Spleen (tissue), 7 donors: ENCODE measurements at regions not wholly inside any gene's neighbourhood (a gene's known extent, or its start where the extent isn't known, plus 50 kb on each side); places are given as distances from the start of the nearest gene placed in this dataset.

Experiments
- CTCF ChIP-seq, 11 experiments: fragments of 200-600 bp in 7 of 11; fragments of 450-650 bp in 4 of 11; sonication (generic) in 4 of 11; IDR thresholded peaks in 8 of 11; conservative IDR thresholded peaks in 3 of 11; 1 replicate in 7 of 11; 2 replicates in 4 of 11; pipeline versions ENCODE4 v1.4.0 to v1.8.0; 2016 to 2021; ENCODE audit warnings: antibody characterized with exemption in 11 of 11, inconsistent platforms in 4 of 11, mild to moderate bottlenecking in 1 of 11
- POLR2AphosphoS5 ChIP-seq, 3 donors: sonication (generic); formaldehyde crosslinking; IDR thresholded peaks; one replicate each; pipeline ENCODE4 v1.5.1; 2017; ENCODE audit warnings: antibody characterized with exemption in 3 of 3
- donor health status: DM: no; HTN: no; CAD: no; lungs with moderate emphysema.
- donor health status: DM: no; HTN: no; CAD: no.
- donor health status: DM: no; HTN: no; CAD: no.

GRCh38 chr2:22282220-22282619, 1102.8 kb upstream of the KLHL29 start:
- TF ChIP-seq CTCF (IDR thresholded peaks at IDR 0.05 in 8 of 11, conservative IDR thresholded peaks at IDR 0.05 in 3 of 11) (no peak), POLR2AphosphoS5 (IDR thresholded peaks at IDR 0.05) (no peak)
